GM18907 (cell line): ENCODE measurements at regions not wholly inside any gene's neighbourhood (a gene's known extent, or its start where the extent isn't known, plus 50 kb on each side); places are given as distances from the start of the nearest gene placed in this dataset.

Experiments
- ATAC-seq: cut with Tn5 transposase; IDR thresholded peaks from one replicate; pipeline ENCODE4 v1.9.1; 2021; ENCODE audit warnings: mild to moderate bottlenecking, moderate library complexity; ENCODE audit not compliant: unreplicated experiment

DNA sequence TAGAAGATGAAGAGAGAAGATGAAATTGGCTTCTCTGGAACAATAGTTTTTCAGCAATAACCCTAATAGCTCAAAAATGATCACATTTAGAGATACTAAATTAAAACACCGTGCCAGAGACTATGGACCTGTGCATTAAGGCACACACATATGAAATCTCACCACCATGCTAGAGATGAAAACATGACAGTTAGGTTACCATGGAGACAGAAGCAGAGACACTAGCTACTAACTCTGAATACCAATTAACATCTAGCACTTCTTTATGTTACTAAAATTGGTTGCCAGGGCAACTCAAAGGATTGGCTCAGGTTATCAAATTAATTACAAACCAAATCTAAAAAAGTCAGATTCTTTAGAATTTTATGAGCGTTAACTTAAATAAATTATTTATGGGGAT lies 337.7 kb downstream of the PLK2 start:
- ATAC-seq, result no peak

GRCh38 chr5:58121391-58121790 lies 338.5 kb downstream of the PLK2 start:
- no peak for ATAC-seq

- ATAC-seq, result no peak
Observed at GRCh38 chr5:58117542-58117941, 342.3 kb downstream of the PLK2 start.

- ATAC-seq, result no peak
Observed at GRCh38 chr5:58116346-58116745, 343.5 kb downstream of the PLK2 start.

DNA sequence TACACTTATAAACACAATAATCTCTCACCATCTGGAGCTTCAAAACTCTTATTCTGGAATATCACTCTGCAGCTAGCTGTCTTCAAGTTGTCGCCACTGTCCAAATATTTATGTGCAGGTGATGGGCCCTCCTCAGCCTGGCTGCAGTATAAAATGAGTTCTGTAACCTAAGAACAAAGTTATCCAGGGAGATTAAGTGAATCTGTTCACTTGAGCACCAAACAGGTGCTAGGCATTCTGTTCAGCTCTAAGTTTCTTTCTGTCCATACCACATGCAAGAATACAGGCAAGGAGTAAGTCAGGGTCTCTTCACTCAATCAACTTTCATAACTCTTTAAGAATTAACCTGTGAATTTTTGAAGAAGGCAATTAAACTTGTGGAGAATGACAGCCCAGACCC lies 344.1 kb downstream of the PLK2 start:
- no peak for ATAC-seq

GRCh38 chr5:58114324-58114723 lies 345.6 kb downstream of the PLK2 start:
- ATAC-seq, result no peak

- no peak for ATAC-seq
Observed at GRCh38 chr5:58113172-58113571, 346.7 kb downstream of the PLK2 start.

DNA sequence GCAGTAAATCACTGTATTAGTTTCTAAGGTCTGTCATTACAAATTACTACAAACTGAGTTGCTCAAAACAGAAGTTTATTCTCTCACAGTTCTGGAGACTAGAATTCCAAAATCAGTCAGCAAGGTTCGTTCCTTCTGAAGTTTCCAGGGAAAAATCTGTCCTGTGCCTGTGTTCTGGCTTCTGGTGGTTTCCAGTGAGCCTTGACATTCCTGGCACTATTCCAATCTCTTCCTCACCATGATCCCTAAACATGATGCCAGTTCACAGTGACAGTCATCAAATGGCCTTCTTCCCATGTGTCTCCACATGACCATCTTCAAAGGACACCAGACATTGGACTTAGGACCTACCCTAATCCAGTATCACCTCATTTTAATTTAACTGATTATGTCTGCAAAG lies 351.4 kb downstream of the PLK2 start:
- no peak for ATAC-seq

GRCh38 chr5:58107704-58108103 lies 352.2 kb downstream of the PLK2 start:
- ATAC-seq, result no peak

GRCh38 chr5:58106754-58107410 lies 353.0 kb downstream of the PLK2 start:
- ATAC-seq, result no peak

GRCh38 chr5:58105836-58106235 lies 354.1 kb downstream of the PLK2 start:
- ATAC-seq, result no peak

- no peak for ATAC-seq
Observed at GRCh38 chr5:58099257-58099656, 360.6 kb downstream of the PLK2 start.

DNA sequence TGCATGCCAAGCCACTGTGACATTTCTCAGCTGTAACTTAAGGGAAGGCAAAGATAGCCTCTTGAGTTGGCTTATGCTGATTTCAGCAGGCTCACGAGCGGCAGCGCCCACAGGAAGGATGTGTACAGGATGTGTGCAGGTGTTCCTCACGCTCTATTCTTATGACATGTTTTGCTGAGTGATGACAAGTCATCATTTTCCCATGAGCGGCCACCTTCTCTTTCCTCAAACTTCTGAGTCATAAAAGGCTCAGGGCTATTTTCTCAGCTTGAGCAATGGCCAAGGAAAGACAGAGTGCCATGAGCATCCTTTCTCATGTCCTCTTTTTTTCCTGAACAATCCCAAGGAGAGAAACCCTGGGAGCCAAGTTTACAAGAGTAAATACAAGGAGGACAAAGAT lies 365.9 kb downstream of the PLK2 start:
- ATAC-seq, result no peak

DNA sequence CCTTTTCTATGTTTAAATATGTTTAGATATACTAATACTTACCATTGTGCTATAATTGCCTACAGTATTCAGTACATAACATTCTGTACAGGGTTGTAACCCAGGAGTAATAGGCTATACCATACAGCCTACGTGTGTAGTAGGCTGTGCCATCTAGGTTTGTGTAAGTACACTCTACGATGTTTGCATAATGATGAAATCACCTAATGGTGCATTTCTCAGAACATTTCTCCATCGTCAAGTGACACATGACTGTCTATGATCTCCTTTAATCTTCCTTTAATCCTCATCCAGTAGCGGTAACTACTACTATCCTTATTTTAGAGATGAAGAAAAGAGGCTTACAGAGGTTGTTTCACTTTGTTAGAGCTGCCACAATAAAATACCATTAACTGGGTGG lies 369.2 kb downstream of the PLK2 start:
- no peak for ATAC-seq

DNA sequence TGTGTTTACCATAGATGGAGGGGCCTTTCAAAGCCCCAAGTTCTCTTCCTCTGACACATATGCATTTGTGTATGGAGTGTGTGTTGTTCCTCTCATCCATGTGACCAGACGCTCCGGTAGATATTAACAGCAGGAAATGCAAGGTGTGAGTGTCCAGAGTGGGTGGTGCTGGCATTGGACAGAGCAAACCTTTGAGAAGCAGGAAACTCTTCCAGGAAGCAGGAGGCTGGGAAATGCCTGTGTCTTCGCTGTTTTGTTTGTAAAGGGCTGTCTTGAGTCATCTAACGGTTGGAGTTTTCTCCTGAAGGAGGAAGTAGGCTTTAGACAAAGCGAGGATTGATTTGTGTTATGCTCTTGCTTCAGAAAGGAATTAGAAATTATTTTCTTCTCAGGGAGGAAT lies 370.9 kb downstream of the PLK2 start:
- ATAC-seq, result no peak

- no peak for ATAC-seq
Observed at GRCh38 chr5:58087905-58088304, 372.0 kb downstream of the PLK2 start.

DNA sequence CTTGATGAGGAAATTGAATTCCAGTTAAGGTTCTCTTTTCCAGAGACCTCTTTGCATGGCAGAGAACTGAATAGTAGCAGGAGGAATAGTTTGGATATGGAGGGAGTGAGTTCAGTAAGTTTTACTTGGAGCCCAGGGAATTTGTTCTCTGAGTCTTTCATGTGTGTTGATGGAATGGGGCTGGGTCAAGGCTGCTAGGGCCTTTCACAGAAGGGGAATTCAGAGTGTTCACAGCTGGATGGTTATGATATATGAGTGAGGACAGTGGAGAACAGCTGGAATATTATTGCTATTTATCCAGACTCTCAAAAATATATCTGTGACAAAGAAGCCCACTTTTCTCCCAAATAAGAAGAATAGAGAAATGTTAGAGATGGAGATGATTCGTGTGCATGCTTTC lies 372.8 kb downstream of the PLK2 start:
- no peak for ATAC-seq

DNA sequence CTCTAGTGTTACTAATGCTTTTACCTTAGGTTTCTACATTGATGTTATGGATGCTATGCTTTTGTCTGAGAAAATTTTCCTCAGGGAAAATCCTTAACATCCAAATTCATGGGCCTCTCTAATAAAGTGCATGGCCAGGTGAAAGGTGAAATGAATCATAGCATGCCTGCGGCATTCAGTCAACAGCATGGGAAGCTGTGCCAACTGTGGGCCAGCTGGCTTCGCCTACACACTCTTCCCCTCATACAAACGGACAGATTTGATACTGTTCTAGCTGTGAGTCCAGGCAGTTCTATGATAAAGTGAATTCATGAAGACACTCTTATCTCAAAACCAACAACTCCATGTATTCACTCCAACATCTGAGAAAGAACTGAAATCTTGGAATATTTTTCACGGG lies 374.1 kb downstream of the PLK2 start:
- ATAC-seq, result no peak

DNA sequence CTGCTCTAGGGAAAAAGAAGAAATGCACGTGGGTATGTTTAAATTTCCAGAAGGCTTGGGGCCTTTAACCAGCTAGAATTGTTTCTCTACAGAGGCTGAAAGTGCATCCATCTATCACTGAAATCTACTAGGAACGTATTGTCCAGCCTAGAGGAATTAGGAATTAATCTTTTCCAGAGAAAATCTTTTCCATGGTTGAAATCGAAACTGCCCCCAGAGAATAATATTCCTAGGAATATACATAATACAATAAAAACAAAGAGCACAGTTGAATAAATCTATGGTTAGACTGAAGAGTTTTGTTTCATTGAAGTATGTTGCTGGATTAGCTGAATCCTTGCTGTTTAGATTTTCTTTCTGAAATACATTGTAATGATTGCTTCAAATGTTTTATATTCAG lies 378.5 kb downstream of the PLK2 start:
- no peak for ATAC-seq

DNA sequence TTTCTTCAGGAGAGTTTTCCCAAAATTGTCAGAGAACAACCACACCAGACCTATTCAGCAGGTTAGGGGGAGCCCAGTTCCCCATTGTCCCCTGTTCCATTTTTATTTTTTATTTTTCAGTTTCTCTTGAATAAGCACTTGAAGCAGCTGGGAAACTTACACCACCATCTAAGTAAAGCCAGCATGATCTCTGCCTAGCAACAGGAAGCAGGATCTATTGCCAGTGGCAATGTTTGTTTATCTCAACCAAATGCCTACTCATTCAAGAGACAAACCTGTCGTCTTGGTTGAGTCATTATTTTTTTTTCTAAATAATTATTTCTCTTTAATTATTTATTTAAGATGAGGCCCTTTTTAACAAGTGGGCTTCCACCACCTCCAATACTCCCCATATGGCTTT lies 379.3 kb downstream of the PLK2 start:
- ATAC-seq, result no peak

DNA sequence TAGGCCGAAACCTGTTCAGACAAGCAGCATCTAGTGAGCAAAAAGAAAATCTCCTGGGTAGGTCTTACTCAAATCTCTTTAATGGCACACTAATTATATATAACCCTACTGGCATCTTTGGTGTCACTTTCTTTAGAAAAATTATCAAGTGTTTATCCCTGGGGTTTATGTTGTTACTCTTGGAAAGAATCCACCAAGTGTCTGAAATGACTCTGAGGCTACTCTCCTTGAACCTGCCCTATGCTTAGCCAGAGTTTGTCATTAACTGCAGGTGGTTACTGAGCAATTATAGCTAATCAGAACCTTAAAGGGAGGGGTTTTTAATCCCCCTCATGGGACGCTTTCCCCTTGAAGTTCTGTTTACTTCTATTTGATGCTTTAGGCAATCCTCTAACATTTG lies 381.9 kb downstream of the PLK2 start:
- ATAC-seq, result no peak

DNA sequence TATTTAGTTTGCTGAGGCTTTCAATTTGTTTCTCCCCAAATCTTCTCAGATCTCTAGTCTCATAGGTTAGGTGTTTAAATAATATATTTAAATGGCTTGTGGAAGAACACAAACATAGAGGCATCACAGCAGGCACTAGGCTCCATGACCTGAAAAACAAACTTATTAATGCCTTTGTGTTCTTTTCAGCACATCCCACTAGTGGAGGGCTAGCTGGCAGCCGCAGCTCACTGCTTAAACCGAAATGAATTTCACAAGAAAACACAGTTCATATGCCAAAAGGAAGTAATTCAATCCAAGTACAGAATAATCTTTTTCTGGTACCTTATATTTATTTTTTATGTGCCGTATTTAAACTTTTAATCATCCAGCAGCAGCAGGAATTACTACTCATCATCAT lies 382.5 kb downstream of the PLK2 start:
- ATAC-seq, result no peak

- no peak for ATAC-seq
Observed at GRCh38 chr5:58076483-58077257, 383.2 kb downstream of the PLK2 start.
